ENCODE measurements at regions not wholly inside any gene's neighbourhood (a gene's known extent, or its start where the extent isn't known, plus 50 kb on each side); places are given as distances from the start of the nearest gene placed in this dataset.

GRCh38 chr12:105832021-105832420 is 306.7 kb downstream of the NUAK1 start:
- Mint-ChIP-seq H3K27me3 (ENCODE audit: low read depth, poor library complexity) (no peaks in the 10 kb centered on the region), H3K9me3 (peaks cover 5% of the 10 kb centered on the region), H3K4me3 (no peak overlapping the region), H3K4me1 (peaks cover 35% of the 10 kb centered on the region), H3K27ac (no peak overlapping the region), H3K36me3 (ENCODE audit: low read depth) (no peaks in the 10 kb centered on the region)
- no peak for DNase-seq
- TF ChIP-seq CTCF (IDR thresholded peaks at IDR 0.05), result no peak

GRCh38 chr12:105832806-105833205 is 305.9 kb downstream of the NUAK1 start:
- TF ChIP-seq CTCF (IDR thresholded peaks at IDR 0.05), result no peak
- Mint-ChIP-seq H3K4me3 (no peak overlapping the region), H3K27ac (no peak overlapping the region), H3K9me3 (no peaks in the 10 kb centered on the region), H3K27me3 (ENCODE audit: low read depth, poor library complexity) (no peaks in the 10 kb centered on the region), H3K36me3 (ENCODE audit: low read depth) (no peaks in the 10 kb centered on the region), H3K4me1 (peaks cover 35% of the 10 kb centered on the region)
- DNase-seq, result no peak

- H3K9me3 Mint-ChIP-seq, result no peaks in the 10 kb centered on the region
- H3K27me3 Mint-ChIP-seq (ENCODE audit: low read depth, poor library complexity), result no peaks in the 10 kb centered on the region
- H3K36me3 Mint-ChIP-seq (ENCODE audit: low read depth), result no peaks in the 10 kb centered on the region
- no peak for DNase-seq
- H3K27ac Mint-ChIP-seq, result no peak overlapping the region
- no peak for TF ChIP-seq CTCF (IDR thresholded peaks at IDR 0.05)
- peaks cover 35% of the 10 kb centered on the region for H3K4me1 Mint-ChIP-seq
- H3K4me3 Mint-ChIP-seq, result no peak overlapping the region
Measured at GRCh38 chr12:105834496-105834895, 304.3 kb downstream of the NUAK1 start.

- no peak for TF ChIP-seq CTCF (IDR thresholded peaks at IDR 0.05)
- DNase-seq, result no peak
- no peaks in the 10 kb centered on the region for H3K9me3 Mint-ChIP-seq
- no peak overlapping the region for H3K27ac Mint-ChIP-seq
- no peak overlapping the region for H3K4me3 Mint-ChIP-seq
- H3K4me1 Mint-ChIP-seq, result peaks cover 30% of the 10 kb centered on the region
- H3K36me3 Mint-ChIP-seq (ENCODE audit: low read depth), result no peaks in the 10 kb centered on the region
- peaks cover 5% of the 10 kb centered on the region for H3K27me3 Mint-ChIP-seq (ENCODE audit: low read depth, poor library complexity)
Measured at GRCh38 chr12:105835580-105836241, 303.0 kb downstream of the NUAK1 start.

GRCh38 chr12:105836242-105836622 is 302.5 kb downstream of the NUAK1 start:
- Mint-ChIP-seq H3K27ac (no peak overlapping the region), H3K4me1 (peaks cover 26% of the 10 kb centered on the region), H3K27me3 (ENCODE audit: low read depth, poor library complexity) (peaks cover 7% of the 10 kb centered on the region), H3K36me3 (ENCODE audit: low read depth) (no peaks in the 10 kb centered on the region), H3K9me3 (no peaks in the 10 kb centered on the region), H3K4me3 (no peak overlapping the region)
- no peak for TF ChIP-seq CTCF (IDR thresholded peaks at IDR 0.05)
- DNase-seq, result no peak

- TF ChIP-seq CTCF (IDR thresholded peaks at IDR 0.05), result no peak
- no peaks in the 10 kb centered on the region for H3K9me3 Mint-ChIP-seq
- no peak overlapping the region for H3K4me3 Mint-ChIP-seq
- H3K27ac Mint-ChIP-seq, result no peak overlapping the region
- no peak for DNase-seq
- no peaks in the 10 kb centered on the region for H3K36me3 Mint-ChIP-seq (ENCODE audit: low read depth)
- H3K27me3 Mint-ChIP-seq (ENCODE audit: low read depth, poor library complexity), result peaks cover 7% of the 10 kb centered on the region
- peaks cover 10% of the 10 kb centered on the region for H3K4me1 Mint-ChIP-seq
Measured at GRCh38 chr12:105839629-105840127, 299.1 kb downstream of the NUAK1 start.
